Suprapubic skin (tissue), 4 donors: ENCODE measurements at regions not wholly inside any gene's neighbourhood (a gene's known extent, or its start where the extent isn't known, plus 50 kb on each side); places are given as distances from the start of the nearest gene placed in this dataset.

ENCODE experiments used
- POLR2A ChIP-seq, 2 donors: fragments of 450-650 bp; IDR thresholded peaks; one replicate each; pipeline ENCODE4 v1.6.1; 2017; ENCODE audit warnings: antibody characterized with exemption in 2 of 2, mild to moderate bottlenecking in 2 of 2, moderate library complexity in 2 of 2
- POLR2AphosphoS5 ChIP-seq, 3 donors: sonication (generic); formaldehyde crosslinking; IDR thresholded peaks; one replicate each; pipeline ENCODE4 v1.6.1; 2017; ENCODE audit warnings: antibody characterized with exemption in 3 of 3
- TF ChIP-seq, protein P1 (sequence below), 2 donors: fragments of 200-600 bp in 1 of 2; fragments of 450-650 bp in 1 of 2; sonication (generic) in 1 of 2; IDR thresholded peaks; one replicate each; pipeline ENCODE4 v1.5.1; 2016 to 2019; ENCODE audit warnings: antibody characterized with exemption in 2 of 2, mild to moderate bottlenecking in 1 of 2, moderate library complexity in 1 of 2

GRCh38 chrX:74225111-74225510 lies 78.9 kb upstream of the ZCCHC13 start:
- TF ChIP-seq, protein P1, sequence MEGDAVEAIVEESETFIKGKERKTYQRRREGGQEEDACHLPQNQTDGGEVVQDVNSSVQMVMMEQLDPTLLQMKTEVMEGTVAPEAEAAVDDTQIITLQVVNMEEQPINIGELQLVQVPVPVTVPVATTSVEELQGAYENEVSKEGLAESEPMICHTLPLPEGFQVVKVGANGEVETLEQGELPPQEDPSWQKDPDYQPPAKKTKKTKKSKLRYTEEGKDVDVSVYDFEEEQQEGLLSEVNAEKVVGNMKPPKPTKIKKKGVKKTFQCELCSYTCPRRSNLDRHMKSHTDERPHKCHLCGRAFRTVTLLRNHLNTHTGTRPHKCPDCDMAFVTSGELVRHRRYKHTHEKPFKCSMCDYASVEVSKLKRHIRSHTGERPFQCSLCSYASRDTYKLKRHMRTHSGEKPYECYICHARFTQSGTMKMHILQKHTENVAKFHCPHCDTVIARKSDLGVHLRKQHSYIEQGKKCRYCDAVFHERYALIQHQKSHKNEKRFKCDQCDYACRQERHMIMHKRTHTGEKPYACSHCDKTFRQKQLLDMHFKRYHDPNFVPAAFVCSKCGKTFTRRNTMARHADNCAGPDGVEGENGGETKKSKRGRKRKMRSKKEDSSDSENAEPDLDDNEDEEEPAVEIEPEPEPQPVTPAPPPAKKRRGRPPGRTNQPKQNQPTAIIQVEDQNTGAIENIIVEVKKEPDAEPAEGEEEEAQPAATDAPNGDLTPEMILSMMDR (IDR thresholded peaks at IDR 0.05) = no peak
- TF ChIP-seq POLR2A (IDR thresholded peaks at IDR 0.05) = no peak
- no peak for TF ChIP-seq POLR2AphosphoS5 (IDR thresholded peaks at IDR 0.05)
